ENCODE measurements at regions not wholly inside any gene's neighbourhood (a gene's known extent, or its start where the extent isn't known, plus 50 kb on each side); places are given as distances from the start of the nearest gene placed in this dataset.
"Not testable (repeated sequence)": the region's sequence is repeated elsewhere in the genome, so short reads cannot be mapped to it uniquely, and the experiment has no call there.

- TF ChIP-seq CTCF (conservative IDR thresholded peaks at IDR 0.05 in 1 of 2, IDR thresholded peaks at IDR 0.05 in 1 of 2; ENCODE audit: low read depth in 1 of 2, low read length in 2 of 2) (no peak), EZH2 (IDR thresholded peaks at IDR 0.05; ENCODE audit: low read length, missing control alignments) (no peak)
- no peak overlapping the region for H3K9ac ChIP-seq (ENCODE audit: insufficient read depth, low read length)
- no peak overlapping the region for H3K27ac ChIP-seq (ENCODE audit: insufficient read depth, low read length)
- H3K4me1 ChIP-seq (ENCODE audit: control insufficient read depth, extremely low read depth, insufficient read depth, low read length): no peaks in the 10 kb centered on the region
- DNase-seq (ENCODE audit: low read depth in 2 of 2): no peak
- no peaks in the 10 kb centered on the region for H3K27me3 ChIP-seq (ENCODE audit: control insufficient read depth, insufficient read depth, low read length)
- no peaks in the 10 kb centered on the region for H3K79me2 ChIP-seq (ENCODE audit: control insufficient read depth, insufficient read depth, low read length)
- no peaks in the 10 kb centered on the region for H3K9me3 ChIP-seq (ENCODE audit: control insufficient read depth, insufficient read depth, low read depth, low read length)
- H2AFZ ChIP-seq (ENCODE audit: low read length): no peak overlapping the region
- H4K20me1 ChIP-seq (ENCODE audit: control insufficient read depth, extremely low read depth, insufficient read depth, low read length): no peaks in the 10 kb centered on the region
- no peak overlapping the region for H3K4me3 ChIP-seq (replicated peaks in 1 of 4; ENCODE audit: control extremely low read depth in 1 of 4, insufficient read depth in 1 of 4, low read depth in 3 of 4, low read length in 4 of 4)
- no peak overlapping the region for H3K4me2 ChIP-seq (ENCODE audit: extremely low read depth, insufficient read depth, low read length)
- H3K36me3 ChIP-seq (ENCODE audit: control insufficient read depth, insufficient read depth, low read length): no peaks in the 10 kb centered on the region
These were observed 60.7 kb upstream of the SGO1 start for GRCh38 chr3:20246662-20247061.

GRCh38 chr3:20245781-20246180, 59.8 kb upstream of the SGO1 start:
- Histone ChIP-seq H3K9ac (ENCODE audit: insufficient read depth, low read length) (no peak overlapping the region), H3K4me3 (replicated peaks in 1 of 4; ENCODE audit: control extremely low read depth in 1 of 4, insufficient read depth in 1 of 4, low read depth in 3 of 4, low read length in 4 of 4) (no peak overlapping the region), H3K27ac (ENCODE audit: insufficient read depth, low read length) (no peak overlapping the region), H3K27me3 (ENCODE audit: control insufficient read depth, insufficient read depth, low read length) (no peaks in the 10 kb centered on the region), H3K4me1 (ENCODE audit: control insufficient read depth, extremely low read depth, insufficient read depth, low read length) (no peaks in the 10 kb centered on the region), H4K20me1 (ENCODE audit: control insufficient read depth, extremely low read depth, insufficient read depth, low read length) (no peaks in the 10 kb centered on the region), H3K36me3 (ENCODE audit: control insufficient read depth, insufficient read depth, low read length) (no peaks in the 10 kb centered on the region), H2AFZ (ENCODE audit: low read length) (no peak overlapping the region), H3K9me3 (ENCODE audit: control insufficient read depth, insufficient read depth, low read depth, low read length) (no peaks in the 10 kb centered on the region), H3K79me2 (ENCODE audit: control insufficient read depth, insufficient read depth, low read length) (no peaks in the 10 kb centered on the region), H3K4me2 (ENCODE audit: extremely low read depth, insufficient read depth, low read length) (no peak overlapping the region)
- TF ChIP-seq CTCF (conservative IDR thresholded peaks at IDR 0.05 in 1 of 2, IDR thresholded peaks at IDR 0.05 in 1 of 2; ENCODE audit: low read depth in 1 of 2, low read length in 2 of 2) (no peak), EZH2 (IDR thresholded peaks at IDR 0.05; ENCODE audit: low read length, missing control alignments) (no peak)
- DNase-seq (ENCODE audit: low read depth in 2 of 2): no peak

GRCh38 chr3:20240154-20240883, 54.3 kb upstream of the SGO1 start:
- Histone ChIP-seq H3K36me3 (ENCODE audit: control insufficient read depth, insufficient read depth, low read length) (no peaks in the 10 kb centered on the region), H3K9me3 (ENCODE audit: control insufficient read depth, insufficient read depth, low read depth, low read length) (no peaks in the 10 kb centered on the region), H3K9ac (ENCODE audit: insufficient read depth, low read length) (no peak overlapping the region), H4K20me1 (ENCODE audit: control insufficient read depth, extremely low read depth, insufficient read depth, low read length) (no peaks in the 10 kb centered on the region), H3K4me1 (ENCODE audit: control insufficient read depth, extremely low read depth, insufficient read depth, low read length) (no peaks in the 10 kb centered on the region), H3K4me2 (ENCODE audit: extremely low read depth, insufficient read depth, low read length) (no peak overlapping the region), H3K4me3 (replicated peaks in 1 of 4; ENCODE audit: control extremely low read depth in 1 of 4, insufficient read depth in 1 of 4, low read depth in 3 of 4, low read length in 4 of 4) (no peak overlapping the region), H2AFZ (ENCODE audit: low read length) (no peak overlapping the region), H3K27ac (ENCODE audit: insufficient read depth, low read length) (no peak overlapping the region), H3K27me3 (ENCODE audit: control insufficient read depth, insufficient read depth, low read length) (no peaks in the 10 kb centered on the region), H3K79me2 (ENCODE audit: control insufficient read depth, insufficient read depth, low read length) (no peaks in the 10 kb centered on the region)
- TF ChIP-seq EZH2 (IDR thresholded peaks at IDR 0.05; ENCODE audit: low read length, missing control alignments) (no peak), CTCF (conservative IDR thresholded peaks at IDR 0.05 in 1 of 2, IDR thresholded peaks at IDR 0.05 in 1 of 2; ENCODE audit: low read depth in 1 of 2, low read length in 2 of 2) (no peak)
- DNase-seq (ENCODE audit: low read depth in 2 of 2): no peak

DNA sequence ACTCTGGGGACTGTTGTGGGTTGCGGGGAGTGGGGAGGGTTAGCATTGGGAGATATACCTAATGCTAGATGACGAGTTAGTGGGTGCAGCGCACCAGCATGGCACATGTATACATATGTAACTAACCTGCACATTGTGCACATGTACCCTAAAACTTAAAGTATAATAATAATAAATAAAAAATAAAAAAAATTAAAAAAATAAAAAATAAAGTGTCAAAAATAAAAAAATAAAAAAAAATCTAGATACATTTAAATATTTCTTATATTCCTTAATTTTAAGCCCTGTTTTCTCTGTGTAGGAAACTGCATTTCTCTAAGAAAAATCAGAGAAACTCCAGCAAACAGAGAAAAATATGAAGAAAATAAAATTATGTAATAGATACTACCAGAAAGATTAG, 52.2 kb upstream of the SGO1 start:
- not testable (repeated sequence) for H3K4me2 ChIP-seq (ENCODE audit: extremely low read depth, insufficient read depth, low read length); H3K79me2 ChIP-seq (ENCODE audit: control insufficient read depth, insufficient read depth, low read length); H3K27me3 ChIP-seq (ENCODE audit: control insufficient read depth, insufficient read depth, low read length); H3K36me3 ChIP-seq (ENCODE audit: control insufficient read depth, insufficient read depth, low read length); H3K9ac ChIP-seq (ENCODE audit: insufficient read depth, low read length); H3K4me1 ChIP-seq (ENCODE audit: control insufficient read depth, extremely low read depth, insufficient read depth, low read length); H4K20me1 ChIP-seq (ENCODE audit: control insufficient read depth, extremely low read depth, insufficient read depth, low read length); H3K4me3 ChIP-seq (replicated peaks in 1 of 4; ENCODE audit: control extremely low read depth in 1 of 4, insufficient read depth in 1 of 4, low read depth in 3 of 4, low read length in 4 of 4); H3K9me3 ChIP-seq (ENCODE audit: control insufficient read depth, insufficient read depth, low read depth, low read length); DNase-seq (ENCODE audit: low read depth in 2 of 2); H2AFZ ChIP-seq (ENCODE audit: low read length); H3K27ac ChIP-seq (ENCODE audit: insufficient read depth, low read length)

Data from fibroblast of lung (primary cell).